ENCODE measurements at regions not wholly inside any gene's neighbourhood (a gene's known extent, or its start where the extent isn't known, plus 50 kb on each side); places are given as distances from the start of the nearest gene placed in this dataset.

DNA sequence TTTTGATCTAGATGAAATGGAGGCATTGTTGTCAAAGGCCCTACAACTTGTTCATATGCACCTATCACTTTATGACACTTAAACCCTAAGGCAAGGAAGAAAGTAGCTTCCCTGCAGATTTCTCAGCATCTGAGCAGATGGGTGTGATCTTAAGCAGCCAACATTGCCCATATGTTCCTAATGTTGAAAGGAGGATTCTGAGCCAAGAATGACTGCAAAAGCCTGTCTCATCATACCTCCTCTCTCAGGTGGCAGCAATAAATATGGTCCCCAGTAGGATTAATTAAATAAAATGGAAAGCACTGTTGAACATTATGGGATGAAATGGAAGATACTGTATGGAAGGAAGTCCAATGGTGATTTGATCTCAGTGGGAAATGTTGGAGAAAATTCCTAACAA lies 538.1 kb upstream of the MAN1A1 start:
- no peak for TF ChIP-seq TAL1 (IDR thresholded peaks at IDR 0.05)
- TF ChIP-seq SRF (CRISPR knock-in tag; IDR thresholded peaks at IDR 0.05), result no peak
- TF ChIP-seq CBFB (CRISPR knock-in tag; IDR thresholded peaks at IDR 0.05), result no peak
- no peak for TF ChIP-seq CBX1 (IDR thresholded peaks at IDR 0.05; ENCODE audit: low read depth)
